ENCODE measurements at regions not wholly inside any gene's neighbourhood (a gene's known extent, or its start where the extent isn't known, plus 50 kb on each side); places are given as distances from the start of the nearest gene placed in this dataset.

DNA sequence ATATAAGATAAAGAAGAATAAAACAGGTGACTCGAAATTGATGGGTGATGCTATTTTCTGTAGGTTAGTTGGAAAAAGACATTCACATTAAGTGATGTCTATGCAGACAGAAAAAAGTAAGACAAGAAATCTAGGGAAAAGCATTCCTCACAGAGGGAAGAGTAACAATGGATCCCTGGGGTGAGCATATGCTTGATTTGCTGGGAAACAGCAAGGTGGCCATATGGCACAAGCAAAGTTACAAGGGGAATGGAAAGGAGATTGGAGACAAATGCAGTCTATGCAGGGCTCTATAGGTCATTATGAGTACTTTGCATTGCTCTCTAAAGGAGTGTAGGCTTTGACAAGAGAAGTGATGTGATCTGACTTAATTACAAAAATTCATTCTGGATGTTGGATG, 90.9 kb upstream of the ZNF804B start:
- Histone ChIP-seq H3K9me3 (ENCODE audit: low read depth) (no peaks in the 10 kb centered on the region), H3K9me2 (ENCODE audit: insufficient read depth) (0 out of 2 replicates have a peak, but pooled peaks cover 4% of the 10 kb centered on the region), H3F3A (ENCODE audit: insufficient read depth) (no peaks in the 10 kb centered on the region), H3K36me3 (ENCODE audit: low read depth) (no peaks in the 10 kb centered on the region), H3K4me2 (ENCODE audit: unreplicated experiment) (no peak overlapping the region), H3K27ac (no peak overlapping the region), H3K9ac (no peak overlapping the region), H3K4me3 (no peak overlapping the region), H3K27me3 (replicated peaks; ENCODE audit: insufficient read depth) (no peaks in the 10 kb centered on the region), H4K20me1 (ENCODE audit: insufficient read depth) (no peaks in the 10 kb centered on the region), H3K4me1 (ENCODE audit: insufficient read depth) (no peaks in the 10 kb centered on the region), H3K79me2 (ENCODE audit: insufficient read depth) (no peaks in the 10 kb centered on the region), H2AFZ (no peak overlapping the region)
- in situ Hi-C loops (cut with MboI): no loop called here
- WGBS, 2 experiments (ENCODE audit: low coverage in 1 of 2, low lambda C conversion rate in 2 of 2, missing lambda C conversion rate in 2 of 2): 11 to 18% methylated on average over 1 of the region's 1 CpG
- no peak for DNase-seq
- TF ChIP-seq EZH2phosphoT487 (IDR thresholded peaks at IDR 0.05; ENCODE audit: insufficient read depth, low read depth) (no peak), EZH2 (IDR thresholded peaks at IDR 0.05; ENCODE audit: insufficient read depth, poor library complexity, severe bottlenecking) (no peak)

DNA sequence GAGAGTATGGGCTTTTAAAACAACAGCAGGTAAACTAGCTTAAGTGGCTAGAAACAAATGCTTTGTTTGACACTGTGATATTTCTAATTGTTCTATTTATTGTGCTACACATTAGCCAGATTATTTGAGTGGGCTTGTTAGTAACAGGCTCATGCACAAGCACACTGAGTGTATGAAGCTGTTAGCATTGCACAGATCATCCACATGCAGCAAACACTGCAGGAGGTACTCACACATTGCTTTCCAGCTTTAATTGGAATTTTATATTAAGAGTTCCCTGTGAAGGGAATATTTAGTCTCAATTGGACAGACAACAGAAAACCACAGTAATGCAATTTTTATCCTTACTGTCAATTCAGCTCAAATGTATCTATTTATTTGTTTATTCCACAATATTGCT, 92.9 kb upstream of the ZNF804B start:
- no peaks in the 10 kb centered on the region for H3K36me3 ChIP-seq (ENCODE audit: low read depth)
- no peaks in the 10 kb centered on the region for H3K79me2 ChIP-seq (ENCODE audit: insufficient read depth)
- no peak overlapping the region for H3K9ac ChIP-seq
- H3F3A ChIP-seq (ENCODE audit: insufficient read depth): no peaks in the 10 kb centered on the region
- no peaks in the 10 kb centered on the region for H3K9me3 ChIP-seq (ENCODE audit: low read depth)
- DNase-seq: no peak
- TF ChIP-seq EZH2phosphoT487 (IDR thresholded peaks at IDR 0.05; ENCODE audit: insufficient read depth, low read depth) (no peak), EZH2 (IDR thresholded peaks at IDR 0.05; ENCODE audit: insufficient read depth, poor library complexity, severe bottlenecking) (no peak)
- H3K27ac ChIP-seq: no peak overlapping the region
- no peak overlapping the region for H3K4me3 ChIP-seq
- no peaks in the 10 kb centered on the region for H4K20me1 ChIP-seq (ENCODE audit: insufficient read depth)
- no peak overlapping the region for H2AFZ ChIP-seq
- 0 out of 2 replicates have a peak, but pooled peaks cover 4% of the 10 kb centered on the region for H3K9me2 ChIP-seq (ENCODE audit: insufficient read depth)
- no peaks in the 10 kb centered on the region for H3K27me3 ChIP-seq (replicated peaks; ENCODE audit: insufficient read depth)
- no peaks in the 10 kb centered on the region for H3K4me1 ChIP-seq (ENCODE audit: insufficient read depth)
- H3K4me2 ChIP-seq (ENCODE audit: unreplicated experiment): no peak overlapping the region
- in situ Hi-C loops (cut with MboI): no loop called here

DNA sequence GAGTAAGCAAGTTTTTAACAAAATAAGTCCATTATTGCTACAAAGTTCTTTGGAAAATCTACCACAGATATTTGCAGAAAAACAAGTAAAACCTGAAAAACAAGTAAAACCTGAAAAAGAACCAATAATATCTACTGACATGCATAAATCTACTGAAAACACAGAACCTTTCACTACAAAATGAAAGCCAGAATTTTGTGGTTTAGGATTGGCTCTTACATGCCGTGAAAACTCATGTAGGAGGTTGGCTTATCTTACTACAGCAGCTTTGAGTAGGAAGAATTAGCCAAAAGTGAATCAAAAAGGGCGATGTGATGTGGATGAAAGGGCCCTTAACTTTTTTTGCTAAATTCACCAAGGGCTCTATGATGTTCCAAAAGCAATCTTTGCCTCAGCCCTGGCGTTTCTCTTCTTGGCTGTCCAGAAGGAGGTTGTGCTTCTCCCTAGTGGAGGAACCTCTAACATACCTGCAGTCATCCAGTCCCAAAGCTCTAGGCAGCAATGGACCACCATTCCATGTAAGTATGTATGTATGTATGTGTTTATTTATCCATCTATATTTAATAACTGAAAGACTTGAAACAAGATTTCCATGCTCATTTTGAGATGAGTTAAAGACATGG, 93.5 kb upstream of the ZNF804B start:
- Histone ChIP-seq H3K4me3 (no peak overlapping the region), H3K79me2 (ENCODE audit: insufficient read depth) (no peaks in the 10 kb centered on the region), H3K9me2 (ENCODE audit: insufficient read depth) (0 out of 2 replicates have a peak, but pooled peaks cover 4% of the 10 kb centered on the region), H2AFZ (no peak overlapping the region), H4K20me1 (ENCODE audit: insufficient read depth) (no peaks in the 10 kb centered on the region), H3K9me3 (ENCODE audit: low read depth) (no peaks in the 10 kb centered on the region), H3K9ac (no peak overlapping the region), H3K4me2 (ENCODE audit: unreplicated experiment) (no peak overlapping the region), H3F3A (ENCODE audit: insufficient read depth) (no peaks in the 10 kb centered on the region), H3K36me3 (ENCODE audit: low read depth) (no peaks in the 10 kb centered on the region), H3K4me1 (ENCODE audit: insufficient read depth) (no peaks in the 10 kb centered on the region), H3K27me3 (replicated peaks; ENCODE audit: insufficient read depth) (no peaks in the 10 kb centered on the region), H3K27ac (no peak overlapping the region)
- WGBS, 2 experiments (ENCODE audit: low coverage in 1 of 2, low lambda C conversion rate in 2 of 2, missing lambda C conversion rate in 2 of 2): 26 to 29% methylated on average over 3 of the region's 3 CpGs
- no peak for DNase-seq
- TF ChIP-seq EZH2 (IDR thresholded peaks at IDR 0.05; ENCODE audit: insufficient read depth, poor library complexity, severe bottlenecking): no peak
- no peak for TF ChIP-seq EZH2phosphoT487 (IDR thresholded peaks at IDR 0.05; ENCODE audit: insufficient read depth, low read depth)
- in situ Hi-C loops (cut with MboI): no loop called here

DNA sequence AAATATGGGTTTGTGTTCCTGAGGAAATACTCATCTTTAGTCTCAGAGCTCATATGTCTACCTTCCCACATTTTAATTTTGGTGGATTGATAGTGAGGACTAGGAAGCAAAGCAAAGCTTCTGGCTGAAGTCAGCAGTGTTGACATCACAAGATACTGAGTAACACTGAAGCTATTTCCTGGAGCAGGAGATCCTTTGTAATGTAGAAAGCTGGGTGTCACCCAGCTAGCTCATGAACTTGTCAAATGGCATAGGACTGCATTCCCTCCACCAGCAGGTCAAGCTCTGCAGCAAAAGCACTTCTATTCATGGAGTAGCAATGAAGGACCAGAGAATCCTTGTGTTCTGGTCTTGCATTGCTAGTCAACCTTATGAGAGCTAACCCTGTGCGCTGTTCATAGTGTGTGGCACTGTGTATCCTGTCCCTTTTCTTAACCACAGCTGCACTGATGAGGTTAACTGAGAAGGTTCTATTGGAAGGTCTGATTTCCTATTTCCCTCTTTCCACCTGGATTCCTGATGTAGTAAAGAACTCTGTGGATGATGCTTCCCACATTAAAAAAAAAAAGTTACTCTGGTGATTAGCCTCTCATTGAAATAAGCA, 94.8 kb upstream of the ZNF804B start:
- H3K9me3 ChIP-seq (ENCODE audit: low read depth): no peaks in the 10 kb centered on the region
- TF ChIP-seq EZH2 (IDR thresholded peaks at IDR 0.05; ENCODE audit: insufficient read depth, poor library complexity, severe bottlenecking) (no peak), EZH2phosphoT487 (IDR thresholded peaks at IDR 0.05; ENCODE audit: insufficient read depth, low read depth) (no peak)
- H2AFZ ChIP-seq: no peak overlapping the region
- WGBS, 2 experiments (ENCODE audit: low coverage in 1 of 2, low lambda C conversion rate in 2 of 2, missing lambda C conversion rate in 2 of 2): 57 to 65% methylated on average over 1 of the region's 1 CpG
- H3K9ac ChIP-seq: no peak overlapping the region
- peak; percentile 43 for DNase-seq
- no peak overlapping the region for H3K4me3 ChIP-seq
- H3K9me2 ChIP-seq (ENCODE audit: insufficient read depth): 0 out of 2 replicates have a peak, but pooled peaks cover 4% of the 10 kb centered on the region
- no peak overlapping the region for H3K4me2 ChIP-seq (ENCODE audit: unreplicated experiment)
- no peaks in the 10 kb centered on the region for H3K79me2 ChIP-seq (ENCODE audit: insufficient read depth)
- no peaks in the 10 kb centered on the region for H4K20me1 ChIP-seq (ENCODE audit: insufficient read depth)
- no peaks in the 10 kb centered on the region for H3F3A ChIP-seq (ENCODE audit: insufficient read depth)
- H3K36me3 ChIP-seq (ENCODE audit: low read depth): no peaks in the 10 kb centered on the region
- no peaks in the 10 kb centered on the region for H3K27me3 ChIP-seq (replicated peaks; ENCODE audit: insufficient read depth)
- in situ Hi-C loops (cut with MboI): no loop called here
- H3K4me1 ChIP-seq (ENCODE audit: insufficient read depth): no peaks in the 10 kb centered on the region
- H3K27ac ChIP-seq: no peak overlapping the region

All from GM23248 (cell line).